GM04503 (cell line): ENCODE measurements at regions not wholly inside any gene's neighbourhood (a gene's known extent, or its start where the extent isn't known, plus 50 kb on each side); places are given as distances from the start of the nearest gene placed in this dataset.
"Not testable (repeated sequence)": the region's sequence is repeated elsewhere in the genome, so short reads cannot be mapped to it uniquely, and the experiment has no call there.

ENCODE experiments used
- DNase-seq: peaks from one replicate; pipeline ENCODE4 v3.0.0-alpha.2; 2012; ENCODE audit warnings: low read depth

- no peak for DNase-seq
Observed at GRCh38 chr4:155592179-155592937, 74.3 kb upstream of the GUCY1A1 start.

GRCh38 chr4:155591738-155592143, 74.9 kb upstream of the GUCY1A1 start:
- DNase-seq, result no peak

- no peak for DNase-seq
Observed at GRCh38 chr4:155590796-155591585, 75.7 kb upstream of the GUCY1A1 start.

- DNase-seq, result no peak
Observed at GRCh38 chr4:155588437-155588836, 78.2 kb upstream of the GUCY1A1 start.

- DNase-seq, result no peak
Observed at GRCh38 chr4:155587766-155588165, 78.9 kb upstream of the GUCY1A1 start.

- no peak for DNase-seq
Observed at GRCh38 chr4:155582971-155583437, 83.6 kb upstream of the GUCY1A1 start.

GRCh38 chr4:155582041-155582440, 84.6 kb upstream of the GUCY1A1 start:
- DNase-seq, result no peak

GRCh38 chr4:155578726-155579370, 87.8 kb upstream of the GUCY1A1 start:
- DNase-seq, result peak; percentile 40

GRCh38 chr4:155578219-155578618, 88.4 kb upstream of the GUCY1A1 start:
- DNase-seq, result no peak

GRCh38 chr4:155574329-155574728, 92.3 kb upstream of the GUCY1A1 start:
- DNase-seq, result not testable (repeated sequence)

- no peak for DNase-seq
Observed at GRCh38 chr4:155573126-155573525, 93.5 kb upstream of the GUCY1A1 start.

GRCh38 chr4:155572106-155572703, 94.4 kb upstream of the GUCY1A1 start:
- no peak for DNase-seq

- no peak for DNase-seq
Observed at GRCh38 chr4:155571184-155571944, 95.3 kb upstream of the GUCY1A1 start.

GRCh38 chr4:155570661-155571060, 96.0 kb upstream of the GUCY1A1 start:
- no peak for DNase-seq

GRCh38 chr4:155569960-155570515, 96.6 kb upstream of the GUCY1A1 start:
- DNase-seq, result peak; percentile 67

GRCh38 chr4:155569471-155569870, 97.2 kb upstream of the GUCY1A1 start:
- no peak for DNase-seq

GRCh38 chr4:155568641-155569220, 97.9 kb upstream of the GUCY1A1 start:
- DNase-seq, result no peak

- peak; percentile 15 for DNase-seq
Observed at GRCh38 chr4:155566354-155566753, 100.3 kb upstream of the GUCY1A1 start.

GRCh38 chr4:155565776-155566175, 100.9 kb upstream of the GUCY1A1 start:
- DNase-seq, result no peak

GRCh38 chr4:155565330-155565729, 101.3 kb upstream of the GUCY1A1 start:
- no peak for DNase-seq

- no peak for DNase-seq
Observed at GRCh38 chr4:155564880-155565279, 101.8 kb upstream of the GUCY1A1 start.
